MM.1S (cell line): ENCODE measurements at regions not wholly inside any gene's neighbourhood (a gene's known extent, or its start where the extent isn't known, plus 50 kb on each side); places are given as distances from the start of the nearest gene placed in this dataset.
"Not testable (repeated sequence)": the region's sequence is repeated elsewhere in the genome, so short reads cannot be mapped to it uniquely, and the experiment has no call there.

ENCODE experiments used
- DNase-seq: peaks from one replicate; pipeline ENCODE4 v3.0.0-alpha.2; 2015
- H2AFZ ChIP-seq: fragments of 300-600 bp; sonication (generic); 2 replicates; pipeline ENCODE4 v1.6.0; 2016; ENCODE audit warnings: antibody characterized with exemption, low read length
- H3F3A ChIP-seq: fragments of 300-600 bp; sonication (generic); 2 replicates; pipeline ENCODE4 v1.6.1; 2016; ENCODE audit warnings: mild to moderate bottlenecking, antibody characterized with exemption, low read length, moderate library complexity, mixed read lengths; ENCODE audit not compliant: insufficient read depth
- H3K27ac ChIP-seq: fragments of 300-600 bp; sonication (generic); 2 replicates; pipeline ENCODE4 v1.5.1; 2016; ENCODE audit warnings: mild to moderate bottlenecking, low read length
- H3K27me3 ChIP-seq: fragments of 300-600 bp; sonication (generic); replicated peaks from 2 replicates; pipeline ENCODE4 v1.6.0; 2016; ENCODE audit warnings: low read length; ENCODE audit not compliant: insufficient read depth
- H3K36me3 ChIP-seq: fragments of 300-600 bp; sonication (generic); replicated peaks from 2 replicates; pipeline ENCODE4 v1.6.1; 2016; ENCODE audit warnings: mild to moderate bottlenecking, low read length, mixed read lengths; ENCODE audit not compliant: insufficient read depth
- H3K4me1 ChIP-seq: fragments of 300-600 bp; sonication (generic); 2 replicates; pipeline ENCODE4 v1.6.1; 2016; ENCODE audit warnings: low read length, mixed read lengths
- H3K4me2 ChIP-seq: fragments of 300-600 bp; sonication (generic); 2 replicates; pipeline ENCODE4 v1.6.0; 2016; ENCODE audit warnings: low read depth, low read length
- H3K4me3 ChIP-seq: fragments of 300-600 bp; sonication (generic); 2 replicates; pipeline ENCODE4 v1.5.1; 2016; ENCODE audit warnings: low read length, mixed read lengths
- H3K79me2 ChIP-seq: fragments of 300-600 bp; sonication (generic); 2 replicates; pipeline ENCODE4 v1.6.1; 2016; ENCODE audit warnings: mixed run types, low read length, mixed read lengths
- H3K9ac ChIP-seq: fragments of 300-600 bp; sonication (generic); 2 replicates; pipeline ENCODE4 v1.6.1; 2016; ENCODE audit warnings: low read length, mixed read lengths
- H3K9me2 ChIP-seq: fragments of 300-600 bp; sonication (generic); replicated peaks from 2 replicates; pipeline ENCODE4 v1.6.1; 2016; ENCODE audit warnings: mild to moderate bottlenecking, low read length, mixed read lengths; ENCODE audit not compliant: insufficient read depth
- H3K9me3 ChIP-seq: fragments of 300-600 bp; sonication (generic); replicated peaks from 2 replicates; pipeline ENCODE4 v1.6.1; 2016; ENCODE audit warnings: mild to moderate bottlenecking, low read length, mixed read lengths; ENCODE audit not compliant: insufficient read depth
- H4K20me1 ChIP-seq: fragments of 300-600 bp; sonication (generic); 2 replicates; pipeline ENCODE4 v1.6.1; 2016; ENCODE audit warnings: mild to moderate bottlenecking, low read length, moderate library complexity, mixed read lengths; ENCODE audit not compliant: insufficient read depth
- TF ChIP-seq, protein P1 (sequence below): fragments of 300-600 bp; sonication (generic); IDR thresholded peaks from 2 replicates; pipeline ENCODE4 v1.5.1; 2016; ENCODE audit warnings: antibody characterized with exemption, low read length, mixed read lengths

DNA sequence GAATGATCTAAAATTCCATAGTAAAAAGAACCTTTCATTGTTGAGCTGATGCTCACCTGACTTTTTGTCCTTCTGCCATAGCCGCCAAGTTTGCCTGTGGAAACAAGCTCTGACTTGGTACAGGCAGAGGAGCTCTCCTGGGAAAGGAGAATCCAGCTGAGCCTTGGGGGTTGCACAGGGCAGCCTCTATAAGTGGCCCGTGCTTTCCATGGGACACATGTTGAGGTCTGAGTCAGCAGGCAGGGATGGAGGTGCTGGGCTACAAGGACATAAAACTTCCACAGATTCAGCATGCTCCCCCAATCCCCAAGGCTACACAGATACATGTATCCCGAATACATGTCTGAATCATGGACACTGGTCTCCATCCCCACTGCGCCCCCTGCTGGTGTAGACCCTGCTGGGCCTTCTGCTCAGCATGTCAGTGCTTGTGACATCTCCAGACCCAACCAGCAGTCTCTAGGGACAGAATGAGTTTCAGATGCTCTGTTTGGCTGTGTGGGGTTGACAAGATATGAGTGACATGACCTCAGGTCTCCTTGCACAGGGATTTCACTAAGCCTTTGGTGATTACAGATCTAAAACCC lies 551.7 kb downstream of the RPIA start:
- not testable (repeated sequence) for H4K20me1 ChIP-seq, H3K9me3 ChIP-seq, H3K9ac ChIP-seq, DNase-seq, H3F3A ChIP-seq, H3K9me2 ChIP-seq, H3K36me3 ChIP-seq, H3K4me2 ChIP-seq, H3K79me2 ChIP-seq, H3K4me3 ChIP-seq, H3K4me1 ChIP-seq, H3K27ac ChIP-seq, H2AFZ ChIP-seq, H3K27me3 ChIP-seq
- TF ChIP-seq, protein P1, sequence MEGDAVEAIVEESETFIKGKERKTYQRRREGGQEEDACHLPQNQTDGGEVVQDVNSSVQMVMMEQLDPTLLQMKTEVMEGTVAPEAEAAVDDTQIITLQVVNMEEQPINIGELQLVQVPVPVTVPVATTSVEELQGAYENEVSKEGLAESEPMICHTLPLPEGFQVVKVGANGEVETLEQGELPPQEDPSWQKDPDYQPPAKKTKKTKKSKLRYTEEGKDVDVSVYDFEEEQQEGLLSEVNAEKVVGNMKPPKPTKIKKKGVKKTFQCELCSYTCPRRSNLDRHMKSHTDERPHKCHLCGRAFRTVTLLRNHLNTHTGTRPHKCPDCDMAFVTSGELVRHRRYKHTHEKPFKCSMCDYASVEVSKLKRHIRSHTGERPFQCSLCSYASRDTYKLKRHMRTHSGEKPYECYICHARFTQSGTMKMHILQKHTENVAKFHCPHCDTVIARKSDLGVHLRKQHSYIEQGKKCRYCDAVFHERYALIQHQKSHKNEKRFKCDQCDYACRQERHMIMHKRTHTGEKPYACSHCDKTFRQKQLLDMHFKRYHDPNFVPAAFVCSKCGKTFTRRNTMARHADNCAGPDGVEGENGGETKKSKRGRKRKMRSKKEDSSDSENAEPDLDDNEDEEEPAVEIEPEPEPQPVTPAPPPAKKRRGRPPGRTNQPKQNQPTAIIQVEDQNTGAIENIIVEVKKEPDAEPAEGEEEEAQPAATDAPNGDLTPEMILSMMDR: peak; percentile 48

DNA sequence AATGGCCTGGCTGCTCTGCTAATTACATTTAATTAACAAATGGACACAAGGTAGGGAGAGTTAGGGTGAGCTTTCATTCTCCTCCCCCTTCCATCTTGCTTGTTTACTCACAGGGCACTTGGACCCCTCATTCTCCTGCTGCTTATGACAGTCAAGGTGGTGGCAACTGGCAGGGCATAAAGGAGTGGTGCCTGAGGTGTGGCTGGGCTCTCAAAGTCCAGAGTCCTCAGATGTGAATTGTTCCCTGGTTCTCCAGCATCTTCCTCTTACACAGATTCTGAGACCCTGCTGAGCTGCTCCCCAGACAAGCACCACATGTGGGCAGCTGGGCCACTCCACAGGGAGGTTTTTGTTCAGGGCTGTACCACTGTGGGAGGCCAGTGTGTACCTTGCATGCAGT lies 552.9 kb downstream of the RPIA start:
- H3K36me3 ChIP-seq, H3K4me1 ChIP-seq, H3K79me2 ChIP-seq, H3K27ac ChIP-seq, H3K9me3 ChIP-seq, H3K4me2 ChIP-seq, DNase-seq, H3F3A ChIP-seq, H3K9me2 ChIP-seq, H3K4me3 ChIP-seq, H3K27me3 ChIP-seq, H2AFZ ChIP-seq, H4K20me1 ChIP-seq, H3K9ac ChIP-seq: not testable (repeated sequence)

DNA sequence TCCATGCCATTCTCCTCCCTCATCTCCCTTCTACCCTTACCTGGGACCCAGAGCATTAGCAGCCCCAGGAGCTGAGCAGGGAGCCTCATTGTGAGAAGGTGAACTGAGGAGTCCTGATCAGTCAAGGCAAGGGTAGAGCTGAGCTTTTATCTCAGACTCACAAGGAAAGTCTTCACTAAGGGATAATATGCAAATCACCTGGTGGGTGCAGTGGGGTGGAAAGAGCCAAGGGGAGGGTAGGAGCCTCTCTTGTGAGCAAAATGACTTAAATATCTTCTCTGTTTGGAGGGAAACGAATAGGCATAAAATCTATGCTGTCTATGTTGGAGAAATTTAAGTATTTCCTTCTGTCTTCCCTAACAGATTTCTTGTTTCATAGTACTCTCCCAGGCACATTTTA lies 554.0 kb downstream of the RPIA start:
- not testable (repeated sequence) for H3K79me2 ChIP-seq, H3K9me2 ChIP-seq, H3K9me3 ChIP-seq, H3K4me1 ChIP-seq, H3K36me3 ChIP-seq, H3K27me3 ChIP-seq, H3K27ac ChIP-seq, H4K20me1 ChIP-seq, H3K4me3 ChIP-seq, H3K4me2 ChIP-seq, DNase-seq, H2AFZ ChIP-seq, H3K9ac ChIP-seq, H3F3A ChIP-seq

DNA sequence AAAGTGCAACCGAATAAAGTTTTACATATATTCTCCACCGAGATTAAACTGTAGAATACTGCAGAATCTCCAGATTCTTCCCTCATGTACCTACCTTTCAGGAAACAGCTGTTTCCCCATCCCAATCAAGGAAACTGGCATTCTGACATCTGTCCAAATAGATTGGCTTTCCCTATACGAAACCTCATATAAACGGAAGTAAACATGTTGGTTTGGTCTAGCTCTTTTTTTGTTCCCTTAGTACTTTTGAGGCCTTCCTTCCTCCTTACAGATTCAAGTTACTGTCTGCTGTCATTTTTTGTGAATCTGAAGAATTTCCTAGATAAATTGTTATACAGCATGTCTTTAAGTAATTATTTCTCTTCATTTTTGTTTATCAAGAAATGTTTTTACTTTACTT lies 554.6 kb downstream of the RPIA start:
- not testable (repeated sequence) for H2AFZ ChIP-seq, H3K9ac ChIP-seq, H3K9me2 ChIP-seq, H3F3A ChIP-seq, H3K79me2 ChIP-seq, H3K36me3 ChIP-seq, H3K27me3 ChIP-seq, DNase-seq, H3K4me2 ChIP-seq, H4K20me1 ChIP-seq, H3K9me3 ChIP-seq, H3K4me1 ChIP-seq, H3K27ac ChIP-seq, H3K4me3 ChIP-seq

DNA sequence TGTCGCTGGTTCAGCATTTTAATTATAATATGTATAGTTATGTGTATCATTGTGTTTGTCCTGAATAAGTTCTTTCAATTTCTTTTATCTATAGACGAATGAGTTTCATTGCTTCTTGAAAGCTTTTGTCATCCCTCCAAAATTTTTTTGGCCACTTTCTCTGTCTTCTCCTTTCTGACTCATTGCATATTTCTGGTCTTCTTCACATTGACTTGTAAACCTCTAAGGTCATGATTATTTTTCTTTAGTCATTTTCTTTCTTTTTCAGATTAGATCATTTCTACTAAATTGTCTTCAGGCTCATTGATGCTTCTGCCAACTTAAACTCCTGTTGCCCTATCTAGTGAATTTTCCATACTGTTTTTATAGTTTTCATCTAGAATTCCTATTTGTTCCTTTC lies 555.1 kb downstream of the RPIA start:
- H3K79me2 ChIP-seq, H2AFZ ChIP-seq, H3K4me3 ChIP-seq, H3K9me3 ChIP-seq, H3K9ac ChIP-seq, H4K20me1 ChIP-seq, H3F3A ChIP-seq, H3K4me2 ChIP-seq, H3K27me3 ChIP-seq, H3K4me1 ChIP-seq, H3K36me3 ChIP-seq, H3K9me2 ChIP-seq, H3K27ac ChIP-seq, DNase-seq: not testable (repeated sequence)

DNA sequence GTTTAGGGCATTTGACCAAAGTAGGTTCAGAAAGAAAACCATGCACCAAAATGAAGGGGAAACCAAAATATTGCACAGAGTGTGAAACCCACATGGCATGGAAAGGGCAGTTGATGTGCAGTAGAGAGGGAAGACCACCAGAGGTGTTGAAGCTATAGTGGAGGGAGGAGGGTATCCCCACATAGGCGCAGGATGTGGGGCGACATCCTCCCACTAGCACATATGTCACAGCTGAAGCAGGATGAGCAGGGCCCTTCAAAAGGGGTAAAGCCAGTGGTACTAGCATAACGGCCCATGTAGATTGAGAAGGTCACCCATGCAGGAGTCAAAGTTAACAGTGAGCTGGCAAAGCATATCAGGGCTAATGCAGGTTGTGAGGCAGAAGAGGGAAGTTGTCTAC lies 563.5 kb downstream of the RPIA start:
- not testable (repeated sequence) for H3K27me3 ChIP-seq, H3K36me3 ChIP-seq, H2AFZ ChIP-seq, H3F3A ChIP-seq, H3K4me2 ChIP-seq, DNase-seq, H3K27ac ChIP-seq, H3K9me2 ChIP-seq, H3K9ac ChIP-seq, H3K4me3 ChIP-seq, H3K4me1 ChIP-seq, H3K9me3 ChIP-seq, H4K20me1 ChIP-seq, H3K79me2 ChIP-seq

DNA sequence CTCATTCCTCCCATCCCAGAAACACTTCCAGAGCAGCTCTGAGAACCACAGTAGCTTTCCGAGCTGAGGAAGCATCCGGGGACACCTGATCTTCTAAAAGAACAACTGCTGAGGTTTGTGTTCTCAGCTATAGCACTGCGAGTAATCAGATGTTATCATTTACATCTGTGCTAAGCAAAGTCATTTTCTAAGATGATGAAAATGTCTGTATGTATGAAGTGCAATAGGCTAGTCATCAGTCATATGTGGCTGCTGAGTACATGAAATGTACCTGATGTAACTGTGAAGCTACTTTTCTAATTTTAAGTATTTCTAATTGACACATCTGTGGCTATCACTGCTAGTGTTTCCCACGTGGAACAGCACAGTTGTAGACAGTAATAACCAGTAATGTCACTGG lies 582.0 kb downstream of the RPIA start:
- not testable (repeated sequence) for H3K27ac ChIP-seq, H3K4me2 ChIP-seq, H3K9ac ChIP-seq, H3K9me2 ChIP-seq, H4K20me1 ChIP-seq, H3K9me3 ChIP-seq, H2AFZ ChIP-seq, H3K79me2 ChIP-seq, H3K4me3 ChIP-seq, H3F3A ChIP-seq, H3K27me3 ChIP-seq, H3K4me1 ChIP-seq, DNase-seq, H3K36me3 ChIP-seq

DNA sequence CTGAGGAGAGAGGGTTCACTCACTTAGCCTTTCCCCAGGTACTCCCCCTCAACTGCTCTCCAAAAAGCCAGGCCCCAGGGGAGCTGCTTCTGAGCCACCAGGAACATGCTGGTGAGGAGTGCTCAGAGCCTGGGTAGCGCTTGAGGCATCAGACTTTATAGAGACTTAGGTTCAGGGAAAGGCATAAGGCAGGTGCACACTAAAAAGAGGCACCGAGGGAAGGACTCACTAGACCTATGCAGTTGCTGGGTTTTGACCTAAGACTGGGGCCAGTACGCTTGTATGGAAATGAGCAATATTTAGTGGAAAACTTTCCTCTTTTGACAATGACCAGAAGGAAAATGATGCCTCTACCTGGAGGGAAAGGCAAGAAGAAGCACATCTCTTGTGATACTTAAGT lies 589.1 kb downstream of the RPIA start:
- not testable (repeated sequence) for H3K27me3 ChIP-seq, H3K36me3 ChIP-seq, H3K4me3 ChIP-seq, H3K79me2 ChIP-seq, H3F3A ChIP-seq, H3K9me3 ChIP-seq, H3K27ac ChIP-seq, H2AFZ ChIP-seq, H3K4me2 ChIP-seq, H3K4me1 ChIP-seq, DNase-seq, H3K9ac ChIP-seq, H4K20me1 ChIP-seq, H3K9me2 ChIP-seq
